D721Med (cell line): ENCODE measurements at regions not wholly inside any gene's neighbourhood (a gene's known extent, or its start where the extent isn't known, plus 50 kb on each side); places are given as distances from the start of the nearest gene placed in this dataset.

ENCODE experiments used
- DNase-seq: peaks from one replicate; pipeline ENCODE4 v3.0.0; 2011; ENCODE audit warnings: low spot score; ENCODE audit not compliant: insufficient read length
- FAIRE-seq: peaks from 2 replicates; lab custom pipeline; 2011; peaks lifted over from hg19 to GRCh38; lab: Jason Lieb, UNC
- CTCF ChIP-seq: IDR thresholded peaks from 2 replicates; pipeline ENCODE4 v1.5.1; 2012; ENCODE audit warnings: mild to moderate bottlenecking, control low read depth; ENCODE audit not compliant: insufficient read depth; ENCODE audit errors: missing control alignments

- DNase-seq = no peak
- TF ChIP-seq CTCF = no peak
- peak; percentile 16 for FAIRE-seq
Measured at GRCh38 chr6:77034161-77034560, 429.1 kb downstream of the HTR1B start.

GRCh38 chr6:77030929-77031674 is 432.2 kb downstream of the HTR1B start:
- TF ChIP-seq CTCF = no peak
- DNase-seq (no peak), FAIRE-seq (no peak)

- no peak for DNase-seq
Measured at GRCh38 chr6:77026341-77026740, 436.9 kb downstream of the HTR1B start.

GRCh38 chr6:77025736-77026223 is 437.5 kb downstream of the HTR1B start:
- FAIRE-seq (no peak), DNase-seq (no peak)
- no peak for TF ChIP-seq CTCF

More at GRCh38 chr6:77026341-77026740, 436.9 kb downstream of the HTR1B start:
- no peak for FAIRE-seq
- no peak for TF ChIP-seq CTCF

- DNase-seq = no peak
- FAIRE-seq = no peak
- no peak for TF ChIP-seq CTCF
Measured at GRCh38 chr6:77021778-77022177, 441.5 kb downstream of the HTR1B start.

- FAIRE-seq = no peak
- no peak for TF ChIP-seq CTCF
- DNase-seq = no peak
Measured at GRCh38 chr6:77021232-77021631, 442.1 kb downstream of the HTR1B start.

- DNase-seq = no peak
Measured at GRCh38 chr6:77019081-77019480, 444.2 kb downstream of the HTR1B start.

More at GRCh38 chr6:77019081-77019480, 444.2 kb downstream of the HTR1B start:
- no peak for TF ChIP-seq CTCF
- no peak for FAIRE-seq
